ENCODE measurements at regions not wholly inside any gene's neighbourhood (a gene's known extent, or its start where the extent isn't known, plus 50 kb on each side); places are given as distances from the start of the nearest gene placed in this dataset.
A peak's percentile ranks its signal among the peaks of the same experiment; 100 is the strongest.

GRCh38 chr5:33299621-33300208 is 141.1 kb upstream of the TARS1 start:
- H3K36me3 ChIP-seq: no peaks in the 10 kb centered on the region
- peak overlapping the region; percentile 47 to 78 (median 66); a peak in 21 of 22 replicates for H3K9ac ChIP-seq
- no peaks in the 10 kb centered on the region for H4K20me1 ChIP-seq
- peak in 9 of 11 experiments; percentile 31 to 89 (median 79); a peak in 15 of 22 replicates for TF ChIP-seq Cebpa-rat (IDR thresholded peaks at IDR 0.05)
- H3K4me3 ChIP-seq: peak overlapping the region in 1 of 10 experiments; percentile 4; a peak in 2 of 20 replicates
- no peaks in the 10 kb centered on the region; a peak in 2 of 22 replicates for H3K9me3 ChIP-seq (replicated peaks in 1 of 11)
- H3K4me1 ChIP-seq: peaks cover 24 to 38% (median 30%) of the 10 kb centered on the region in 10 experiments
- H3K4me2 ChIP-seq: peak overlapping the region; percentile 48 to 85 (median 73)
- H3K27ac ChIP-seq: peak overlapping the region; percentile 63 to 91 (median 80)
- H3K27me3 ChIP-seq: no peaks in the 10 kb centered on the region

- no peaks in the 10 kb centered on the region for H4K20me1 ChIP-seq
- peaks cover 24 to 38% (median 30%) of the 10 kb centered on the region in 10 experiments for H3K4me1 ChIP-seq
- no peaks in the 10 kb centered on the region; a peak in 2 of 22 replicates for H3K9me3 ChIP-seq (replicated peaks in 1 of 11)
- peak overlapping the region; percentile 47 to 78 (median 66); a peak in 21 of 22 replicates for H3K9ac ChIP-seq
- H3K36me3 ChIP-seq: no peaks in the 10 kb centered on the region
- peak overlapping the region; percentile 48 to 85 (median 73) for H3K4me2 ChIP-seq
- no peaks in the 10 kb centered on the region for H3K27me3 ChIP-seq
- TF ChIP-seq Cebpa-rat (IDR thresholded peaks at IDR 0.05): no peak
- H3K27ac ChIP-seq: peak overlapping the region; percentile 63 to 91 (median 80)
- peak overlapping the region in 1 of 10 experiments; percentile 4; a peak in 2 of 20 replicates for H3K4me3 ChIP-seq
Measured at GRCh38 chr5:33300209-33300742, 140.5 kb upstream of the TARS1 start.

- Histone ChIP-seq H3K9ac (no peak overlapping the region), H3K27ac (no peak overlapping the region), H3K4me1 (peaks cover 36 to 46% (median 40%) of the 10 kb centered on the region in 10 experiments), H3K9me3 (replicated peaks in 1 of 11) (no peaks in the 10 kb centered on the region; a peak in 3 of 22 replicates), H4K20me1 (no peaks in the 10 kb centered on the region), H3K27me3 (no peaks in the 10 kb centered on the region), H3K4me3 (no peak overlapping the region), H3K36me3 (no peaks in the 10 kb centered on the region), H3K4me2 (no peak overlapping the region)
- no peak for TF ChIP-seq Cebpa-rat (IDR thresholded peaks at IDR 0.05)
Measured at GRCh38 chr5:33303579-33304095, 137.1 kb upstream of the TARS1 start.

- Histone ChIP-seq H3K27me3 (no peaks in the 10 kb centered on the region), H4K20me1 (no peaks in the 10 kb centered on the region), H3K36me3 (no peaks in the 10 kb centered on the region), H3K4me1 (peaks cover 26 to 37% (median 30%) of the 10 kb centered on the region in 10 experiments), H3K9ac (no peak overlapping the region), H3K4me3 (no peak overlapping the region), H3K4me2 (no peak overlapping the region), H3K27ac (no peak overlapping the region), H3K9me3 (replicated peaks in 1 of 11) (no peaks in the 10 kb centered on the region; a peak in 3 of 22 replicates)
- TF ChIP-seq Cebpa-rat (IDR thresholded peaks at IDR 0.05): no peak
Measured at GRCh38 chr5:33304601-33305000, 136.2 kb upstream of the TARS1 start.

- Histone ChIP-seq H3K4me3 (no peak overlapping the region), H3K27ac (no peak overlapping the region), H3K9me3 (replicated peaks in 1 of 11) (no peaks in the 10 kb centered on the region; a peak in 3 of 22 replicates), H4K20me1 (no peaks in the 10 kb centered on the region), H3K4me1 (peaks cover 16 to 28% (median 20%) of the 10 kb centered on the region in 10 experiments), H3K9ac (no peak overlapping the region), H3K36me3 (no peaks in the 10 kb centered on the region), H3K27me3 (no peaks in the 10 kb centered on the region), H3K4me2 (no peak overlapping the region; a peak in 2 of 22 replicates)
- no peak for TF ChIP-seq Cebpa-rat (IDR thresholded peaks at IDR 0.05)
Measured at GRCh38 chr5:33305572-33305971, 135.2 kb upstream of the TARS1 start.

- no peaks in the 10 kb centered on the region for H4K20me1 ChIP-seq
- peaks cover 15 to 22% (median 18%) of the 10 kb centered on the region in 10 experiments for H3K4me1 ChIP-seq
- no peaks in the 10 kb centered on the region for H3K27me3 ChIP-seq
- TF ChIP-seq Cebpa-rat (IDR thresholded peaks at IDR 0.05): no peak
- peak overlapping the region; percentile 42 to 69 (median 54); a peak in 21 of 22 replicates for H3K4me2 ChIP-seq
- no peak overlapping the region for H3K9ac ChIP-seq
- peaks cover 0 to 4% (median 0%) of the 10 kb centered on the region in 11 experiments; a peak in 4 of 22 replicates for H3K9me3 ChIP-seq (replicated peaks in 1 of 11)
- H3K27ac ChIP-seq: peak overlapping the region in 4 of 11 experiments; percentile 8 to 49 (median 23); a peak in 5 of 22 replicates
- no peaks in the 10 kb centered on the region for H3K36me3 ChIP-seq
- H3K4me3 ChIP-seq: no peak overlapping the region
Measured at GRCh38 chr5:33306758-33307157, 134.0 kb upstream of the TARS1 start.

- H3K4me1 ChIP-seq: peaks cover 15 to 34% (median 18%) of the 10 kb centered on the region in 10 experiments
- H3K36me3 ChIP-seq: no peaks in the 10 kb centered on the region
- H3K9ac ChIP-seq: no peak overlapping the region
- no peak for TF ChIP-seq Cebpa-rat (IDR thresholded peaks at IDR 0.05)
- H3K4me2 ChIP-seq: peak overlapping the region in 1 of 11 experiments; percentile 8; a peak in 1 of 22 replicates
- H3K9me3 ChIP-seq (replicated peaks in 1 of 11): peaks cover 0 to 14% (median 8%) of the 10 kb centered on the region in 11 experiments; a peak in 13 of 22 replicates
- H3K4me3 ChIP-seq: no peak overlapping the region
- no peak overlapping the region for H3K27ac ChIP-seq
- no peaks in the 10 kb centered on the region for H4K20me1 ChIP-seq
- no peaks in the 10 kb centered on the region for H3K27me3 ChIP-seq
Measured at GRCh38 chr5:33308586-33308985, 132.2 kb upstream of the TARS1 start.

GRCh38 chr5:33309068-33309467 is 131.7 kb upstream of the TARS1 start:
- Histone ChIP-seq H3K9ac (no peak overlapping the region), H4K20me1 (no peaks in the 10 kb centered on the region), H3K27me3 (no peaks in the 10 kb centered on the region), H3K4me3 (no peak overlapping the region), H3K4me1 (peaks cover 15 to 34% (median 18%) of the 10 kb centered on the region in 10 experiments), H3K4me2 (peak overlapping the region in 1 of 11 experiments; percentile 8; a peak in 1 of 22 replicates), H3K27ac (no peak overlapping the region), H3K9me3 (replicated peaks in 1 of 11) (peaks cover 0 to 15% (median 9%) of the 10 kb centered on the region in 11 experiments; a peak in 13 of 22 replicates), H3K36me3 (no peaks in the 10 kb centered on the region)
- TF ChIP-seq Cebpa-rat (IDR thresholded peaks at IDR 0.05): no peak

Data from BLaER1 treated with 17β-estradiol and CSF1 and Interleukin-3, amounts not matched to agents 10 nM and 100 nM (cell line).